Neural cell (in vitro differentiated cells): ENCODE measurements at regions not wholly inside any gene's neighbourhood (a gene's known extent, or its start where the extent isn't known, plus 50 kb on each side); places are given as distances from the start of the nearest gene placed in this dataset.

Source experiments
- H2AFZ ChIP-seq: fragments of 200-600, 300-800 bp; sonication (generic), shearing (Covaris generic); 2 replicates; pipeline ENCODE4 v1.6.0; 2014; ENCODE audit warnings: low read depth, mild to moderate bottlenecking, antibody characterized with exemption, low read length, moderate library complexity
- H3F3A ChIP-seq: fragments of 200-600 bp; shearing (Covaris generic); 2 replicates; pipeline ENCODE4 v1.6.1; 2016; ENCODE audit warnings: mild to moderate bottlenecking, moderate library complexity, mixed read lengths, antibody characterized with exemption, low read length; ENCODE audit not compliant: insufficient read depth, poor library complexity, severe bottlenecking
- H3K27ac ChIP-seq: fragments of 200-600, 300-800 bp; sonication (generic), shearing (Covaris generic); 2 replicates; pipeline ENCODE4 v1.5.1; 2014; ENCODE audit warnings: mild to moderate bottlenecking, low read length, moderate library complexity
- H3K27me3 ChIP-seq: fragments of 300-800, 200-600 bp; sonication (generic), shearing (Covaris generic); 2 replicates; pipeline ENCODE4 v1.6.0; 2014; ENCODE audit warnings: mild to moderate bottlenecking, low read depth, low read length, moderate library complexity; ENCODE audit not compliant: insufficient read depth
- H3K36me3 ChIP-seq: fragments of 300-800, 200-600 bp; sonication (generic), shearing (Covaris generic); 2 replicates; pipeline ENCODE4 v1.5.1; 2014; ENCODE audit warnings: mild to moderate bottlenecking, antibody characterized with exemption, low read length, moderate library complexity; ENCODE audit not compliant: insufficient read depth
- H3K4me2 ChIP-seq: fragments of 300-800, 200-600 bp; sonication (generic), shearing (Covaris generic); 2 replicates; pipeline ENCODE4 v1.6.0; 2014; ENCODE audit warnings: mild to moderate bottlenecking, low read length
- H3K4me3 ChIP-seq: fragments of 300-800, 200-600 bp; sonication (generic), shearing (Covaris generic); 2 replicates; pipeline ENCODE4 v1.5.1; 2014; ENCODE audit warnings: mild to moderate bottlenecking, low read length, moderate library complexity
- H3K79me2 ChIP-seq: fragments of 200-600 bp; shearing (Covaris generic); replicated peaks from 2 replicates; pipeline ENCODE4 v1.6.0; 2014; ENCODE audit warnings: mild to moderate bottlenecking, low read length, moderate library complexity; ENCODE audit not compliant: insufficient read depth
- H3K9ac ChIP-seq: fragments of 300-800, 200-600 bp; sonication (generic), shearing (Covaris generic); 2 replicates; pipeline ENCODE4 v1.6.1; 2016; ENCODE audit warnings: mild to moderate bottlenecking, low read length, mixed read lengths
- H3K9me2 ChIP-seq: fragments of 200-600 bp; shearing (Covaris generic); 2 replicates; pipeline ENCODE4 v1.6.1; 2016; ENCODE audit warnings: mild to moderate bottlenecking, low read length, mixed read lengths; ENCODE audit not compliant: insufficient read depth
- H3K9me3 ChIP-seq: fragments of 200-600, 300-800 bp; sonication (generic), shearing (Covaris generic); 2 replicates; pipeline ENCODE4 v1.6.1; 2016; ENCODE audit warnings: mild to moderate bottlenecking, mixed run types, low read length, moderate library complexity, mixed read lengths
- H4K20me1 ChIP-seq: fragments of 200-600 bp; shearing (Covaris generic); 2 replicates; pipeline ENCODE4 v1.6.1; 2016; ENCODE audit warnings: mild to moderate bottlenecking, mixed run types; ENCODE audit not compliant: insufficient read depth
- EP300 ChIP-seq: fragments of 450-650 bp; conservative IDR thresholded peaks from 2 replicates; pipeline ENCODE4 v1.6.1; 2014; ENCODE audit warnings: antibody characterized with exemption, mild to moderate bottlenecking, moderate library complexity; ENCODE audit not compliant: poor library complexity, severe bottlenecking
- EZH2 ChIP-seq: fragments of 200-600, 300-800 bp; shearing (Covaris generic), sonication (generic); IDR thresholded peaks from 2 replicates; pipeline ENCODE4 v1.6.1; 2014; ENCODE audit warnings: antibody characterized with exemption, low read length, borderline replicate concordance, mild to moderate bottlenecking; ENCODE audit not compliant: insufficient read depth, poor library complexity, severe bottlenecking
- MXI1 ChIP-seq: fragments of 450-650 bp; conservative IDR thresholded peaks from 2 replicates; pipeline ENCODE4 v1.6.1; 2014; ENCODE audit warnings: antibody characterized with exemption, mild to moderate bottlenecking; ENCODE audit not compliant: poor library complexity, severe bottlenecking
- POLR2AphosphoS5 ChIP-seq: IDR thresholded peaks from 2 replicates; pipeline ENCODE4 v1.6.1; 2012
- RAD21 ChIP-seq: fragments of 450-650 bp; conservative IDR thresholded peaks from 2 replicates; pipeline ENCODE4 v1.6.1; 2014; ENCODE audit warnings: antibody characterized with exemption, mild to moderate bottlenecking, moderate library complexity
- SMC3 ChIP-seq: fragments of 450-650 bp; conservative IDR thresholded peaks from 2 replicates; pipeline ENCODE4 v1.6.1; 2014; ENCODE audit warnings: antibody characterized with exemption, mild to moderate bottlenecking, moderate library complexity; ENCODE audit not compliant: poor library complexity
- TAF1 ChIP-seq: IDR thresholded peaks from 2 replicates; pipeline ENCODE4 v1.6.1; 2012; ENCODE audit warnings: low read depth
- TF ChIP-seq, protein P1 (sequence below): IDR thresholded peaks from 2 replicates; pipeline ENCODE4 v1.6.1; 2012; ENCODE audit warnings: borderline replicate concordance
- TF ChIP-seq, protein P2 (sequence below): fragments of 450-650 bp; IDR thresholded peaks from 2 replicates; pipeline ENCODE4 v1.5.1; 2014; ENCODE audit warnings: antibody characterized with exemption, mild to moderate bottlenecking, moderate library complexity; ENCODE audit not compliant: poor library complexity, severe bottlenecking

DNA sequence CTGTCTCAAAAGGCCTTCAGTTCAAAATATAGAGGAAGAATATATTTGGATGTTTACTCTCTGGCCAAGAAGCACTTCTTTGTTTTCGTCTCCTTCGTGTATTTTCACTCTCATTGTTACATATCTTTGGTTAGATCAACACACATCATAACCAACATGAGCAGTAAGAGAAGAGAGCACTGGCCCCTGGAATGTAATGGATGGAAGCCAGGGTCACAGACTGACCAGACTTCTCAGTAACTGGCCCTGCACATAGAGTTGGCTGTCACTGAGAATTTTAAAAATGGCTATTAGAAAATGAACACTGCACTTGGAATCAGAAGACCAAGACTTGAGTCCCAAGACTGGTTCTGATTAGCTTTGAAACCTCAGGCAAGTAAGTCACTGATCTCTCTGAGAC is 215.9 kb upstream of the RRP15 start:
- H2AFZ ChIP-seq = no peak overlapping the region
- no peaks in the 10 kb centered on the region for H3K27me3 ChIP-seq
- H3K79me2 ChIP-seq = no peaks in the 10 kb centered on the region
- no peaks in the 10 kb centered on the region for H4K20me1 ChIP-seq
- no peak overlapping the region for H3K4me3 ChIP-seq
- H3K9me3 ChIP-seq = no peaks in the 10 kb centered on the region
- H3K27ac ChIP-seq = no peak overlapping the region
- H3K4me2 ChIP-seq = no peak overlapping the region
- H3K36me3 ChIP-seq = no peaks in the 10 kb centered on the region
- TF ChIP-seq RAD21 = no peak
- TF ChIP-seq SMC3 = no peak
- no peak for TF ChIP-seq TAF1
- TF ChIP-seq, protein P1, sequence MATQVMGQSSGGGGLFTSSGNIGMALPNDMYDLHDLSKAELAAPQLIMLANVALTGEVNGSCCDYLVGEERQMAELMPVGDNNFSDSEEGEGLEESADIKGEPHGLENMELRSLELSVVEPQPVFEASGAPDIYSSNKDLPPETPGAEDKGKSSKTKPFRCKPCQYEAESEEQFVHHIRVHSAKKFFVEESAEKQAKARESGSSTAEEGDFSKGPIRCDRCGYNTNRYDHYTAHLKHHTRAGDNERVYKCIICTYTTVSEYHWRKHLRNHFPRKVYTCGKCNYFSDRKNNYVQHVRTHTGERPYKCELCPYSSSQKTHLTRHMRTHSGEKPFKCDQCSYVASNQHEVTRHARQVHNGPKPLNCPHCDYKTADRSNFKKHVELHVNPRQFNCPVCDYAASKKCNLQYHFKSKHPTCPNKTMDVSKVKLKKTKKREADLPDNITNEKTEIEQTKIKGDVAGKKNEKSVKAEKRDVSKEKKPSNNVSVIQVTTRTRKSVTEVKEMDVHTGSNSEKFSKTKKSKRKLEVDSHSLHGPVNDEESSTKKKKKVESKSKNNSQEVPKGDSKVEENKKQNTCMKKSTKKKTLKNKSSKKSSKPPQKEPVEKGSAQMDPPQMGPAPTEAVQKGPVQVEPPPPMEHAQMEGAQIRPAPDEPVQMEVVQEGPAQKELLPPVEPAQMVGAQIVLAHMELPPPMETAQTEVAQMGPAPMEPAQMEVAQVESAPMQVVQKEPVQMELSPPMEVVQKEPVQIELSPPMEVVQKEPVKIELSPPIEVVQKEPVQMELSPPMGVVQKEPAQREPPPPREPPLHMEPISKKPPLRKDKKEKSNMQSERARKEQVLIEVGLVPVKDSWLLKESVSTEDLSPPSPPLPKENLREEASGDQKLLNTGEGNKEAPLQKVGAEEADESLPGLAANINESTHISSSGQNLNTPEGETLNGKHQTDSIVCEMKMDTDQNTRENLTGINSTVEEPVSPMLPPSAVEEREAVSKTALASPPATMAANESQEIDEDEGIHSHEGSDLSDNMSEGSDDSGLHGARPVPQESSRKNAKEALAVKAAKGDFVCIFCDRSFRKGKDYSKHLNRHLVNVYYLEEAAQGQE = no peak
- no peak for TF ChIP-seq POLR2AphosphoS5
- TF ChIP-seq, protein P2, sequence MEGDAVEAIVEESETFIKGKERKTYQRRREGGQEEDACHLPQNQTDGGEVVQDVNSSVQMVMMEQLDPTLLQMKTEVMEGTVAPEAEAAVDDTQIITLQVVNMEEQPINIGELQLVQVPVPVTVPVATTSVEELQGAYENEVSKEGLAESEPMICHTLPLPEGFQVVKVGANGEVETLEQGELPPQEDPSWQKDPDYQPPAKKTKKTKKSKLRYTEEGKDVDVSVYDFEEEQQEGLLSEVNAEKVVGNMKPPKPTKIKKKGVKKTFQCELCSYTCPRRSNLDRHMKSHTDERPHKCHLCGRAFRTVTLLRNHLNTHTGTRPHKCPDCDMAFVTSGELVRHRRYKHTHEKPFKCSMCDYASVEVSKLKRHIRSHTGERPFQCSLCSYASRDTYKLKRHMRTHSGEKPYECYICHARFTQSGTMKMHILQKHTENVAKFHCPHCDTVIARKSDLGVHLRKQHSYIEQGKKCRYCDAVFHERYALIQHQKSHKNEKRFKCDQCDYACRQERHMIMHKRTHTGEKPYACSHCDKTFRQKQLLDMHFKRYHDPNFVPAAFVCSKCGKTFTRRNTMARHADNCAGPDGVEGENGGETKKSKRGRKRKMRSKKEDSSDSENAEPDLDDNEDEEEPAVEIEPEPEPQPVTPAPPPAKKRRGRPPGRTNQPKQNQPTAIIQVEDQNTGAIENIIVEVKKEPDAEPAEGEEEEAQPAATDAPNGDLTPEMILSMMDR = no peak
- TF ChIP-seq EP300 = no peak
- TF ChIP-seq MXI1 = no peak
- no peak for TF ChIP-seq EZH2
- H3F3A ChIP-seq = no peaks in the 10 kb centered on the region
- H3K9me2 ChIP-seq = no peaks in the 10 kb centered on the region
- no peak overlapping the region for H3K9ac ChIP-seq

DNA sequence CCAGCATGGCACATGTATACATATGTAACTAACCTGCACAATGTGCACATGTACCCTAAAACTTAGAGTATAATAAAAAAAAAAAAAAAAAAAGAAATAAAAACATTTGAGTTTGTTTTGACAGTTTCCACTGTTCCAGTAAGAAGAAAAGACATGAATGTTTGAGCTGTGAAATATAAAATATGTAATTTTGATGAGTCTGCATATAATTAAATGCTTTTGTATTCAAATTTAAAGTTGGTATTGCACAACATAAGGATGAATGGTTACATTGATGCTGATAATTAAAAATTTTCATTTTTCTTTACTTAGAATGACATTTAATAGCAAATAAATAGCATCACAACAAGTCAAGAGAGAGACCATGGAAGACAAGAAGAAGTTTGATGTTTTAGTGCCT is 212.0 kb upstream of the RRP15 start:
- Histone ChIP-seq H4K20me1 (no peaks in the 10 kb centered on the region), H3K4me3 (no peak overlapping the region), H3K9me2 (no peaks in the 10 kb centered on the region), H3K79me2 (no peaks in the 10 kb centered on the region), H2AFZ (no peak overlapping the region), H3K36me3 (no peaks in the 10 kb centered on the region), H3F3A (no peaks in the 10 kb centered on the region), H3K9ac (no peak overlapping the region), H3K27ac (no peak overlapping the region), H3K27me3 (no peaks in the 10 kb centered on the region), H3K4me2 (no peak overlapping the region), H3K9me3 (no peaks in the 10 kb centered on the region)
- no peak for TF ChIP-seq EZH2
- no peak for TF ChIP-seq SMC3
- TF ChIP-seq EP300 = no peak
- TF ChIP-seq, protein P1 = no peak
- TF ChIP-seq, protein P2 = no peak
- TF ChIP-seq TAF1 = no peak
- no peak for TF ChIP-seq POLR2AphosphoS5
- TF ChIP-seq RAD21 = no peak
- TF ChIP-seq MXI1 = no peak
